NCI-H82 (cell line): ENCODE measurements at regions not wholly inside any gene's neighbourhood (a gene's known extent, or its start where the extent isn't known, plus 50 kb on each side); places are given as distances from the start of the nearest gene placed in this dataset.
"Not testable (repeated sequence)": the region's sequence is repeated elsewhere in the genome, so short reads cannot be mapped to it uniquely, and the experiment has no call there.

Source experiments
- DNase-seq: peaks from one replicate; lab custom pipeline; 2025; lab: John Stamatoyannopoulos, UW

DNA sequence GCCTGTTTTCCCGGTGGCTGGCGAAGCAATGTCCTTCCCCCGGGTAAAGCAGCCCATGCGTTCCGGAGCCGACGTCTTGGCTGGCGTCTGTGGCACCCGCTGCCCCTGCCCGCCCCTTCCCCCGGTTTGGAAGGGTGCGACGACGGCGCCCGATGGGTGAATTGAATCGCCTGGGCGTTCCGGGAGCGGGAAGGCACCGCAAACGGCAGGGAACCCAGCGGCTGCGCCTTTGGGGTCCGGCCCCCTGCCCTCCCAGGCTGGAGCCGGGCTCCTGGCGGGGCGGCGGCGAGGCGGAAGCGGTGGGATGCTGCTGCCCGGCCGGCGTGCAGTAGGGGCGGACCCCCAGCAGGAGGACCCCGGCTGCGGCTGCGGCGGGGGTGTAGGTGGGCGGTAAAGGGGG is 123.6 kb upstream of the RHOU start:
- not testable (repeated sequence) for DNase-seq

DNA sequence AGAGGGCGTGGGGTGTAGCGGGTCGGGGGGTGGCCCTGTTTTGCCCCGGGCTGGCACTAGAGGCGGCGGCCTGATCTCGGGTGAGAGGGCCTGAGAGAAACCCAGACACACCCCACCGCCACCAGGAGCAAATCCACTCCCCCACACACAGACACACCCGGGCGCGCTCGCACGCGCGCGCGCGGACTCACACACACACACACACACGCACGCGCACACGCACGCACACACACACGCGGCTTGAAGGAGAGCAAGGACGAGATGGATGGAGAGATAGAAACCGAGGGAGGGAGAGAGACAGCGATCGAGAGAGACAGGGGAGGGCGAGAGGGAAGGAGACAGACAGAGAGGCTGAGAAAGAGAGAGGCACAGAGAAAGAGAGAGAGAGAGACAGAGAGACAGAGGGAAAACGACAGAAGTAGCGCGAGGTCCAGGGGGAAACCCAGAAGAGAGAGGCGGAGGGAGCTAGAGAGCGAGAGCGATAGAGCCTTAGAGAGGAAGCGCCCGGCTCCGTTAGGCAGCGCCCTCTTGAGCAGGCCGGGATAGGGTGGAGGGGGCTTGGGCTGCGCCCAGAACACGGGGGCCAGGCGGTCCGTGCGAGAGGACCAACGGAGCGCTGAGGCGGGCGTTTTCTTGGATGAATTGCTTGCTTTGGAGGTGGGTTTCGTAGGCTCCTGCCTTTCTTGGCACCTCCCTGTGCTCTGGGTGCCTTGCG is 113.1 kb upstream of the RHOU start:
- not testable (repeated sequence) for DNase-seq

DNA sequence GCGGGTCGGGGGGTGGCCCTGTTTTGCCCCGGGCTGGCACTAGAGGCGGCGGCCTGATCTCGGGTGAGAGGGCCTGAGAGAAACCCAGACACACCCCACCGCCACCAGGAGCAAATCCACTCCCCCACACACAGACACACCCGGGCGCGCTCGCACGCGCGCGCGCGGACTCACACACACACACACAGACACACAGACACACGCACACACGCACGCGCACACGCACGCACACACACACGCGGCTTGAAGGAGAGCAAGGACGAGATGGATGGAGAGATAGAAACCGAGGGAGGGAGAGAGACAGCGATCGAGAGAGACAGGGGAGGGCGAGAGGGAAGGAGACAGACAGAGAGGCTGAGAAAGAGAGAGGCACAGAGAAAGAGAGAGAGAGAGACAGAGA is 108.8 kb upstream of the RHOU start:
- not testable (repeated sequence) for DNase-seq

DNA sequence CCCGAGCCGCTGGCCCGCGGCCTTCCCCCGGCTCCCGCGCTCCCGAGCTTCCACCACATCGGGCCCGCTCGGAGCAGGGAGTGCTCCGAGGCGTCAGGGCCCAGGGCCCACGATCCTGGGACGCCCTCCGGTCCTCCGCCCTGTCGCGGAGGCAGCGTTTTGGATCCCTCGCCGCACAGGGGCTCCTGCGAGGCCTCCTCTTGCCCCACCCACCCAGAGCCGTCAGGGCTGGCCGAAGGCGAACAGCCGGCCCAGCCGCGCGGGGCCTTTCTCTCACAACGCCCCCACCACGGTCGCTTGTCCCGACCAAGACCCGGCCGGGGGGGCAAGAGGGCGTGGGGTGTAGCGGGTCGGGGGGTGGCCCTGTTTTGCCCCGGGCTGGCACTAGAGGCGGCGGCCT is 102.4 kb upstream of the RHOU start:
- not testable (repeated sequence) for DNase-seq

DNA sequence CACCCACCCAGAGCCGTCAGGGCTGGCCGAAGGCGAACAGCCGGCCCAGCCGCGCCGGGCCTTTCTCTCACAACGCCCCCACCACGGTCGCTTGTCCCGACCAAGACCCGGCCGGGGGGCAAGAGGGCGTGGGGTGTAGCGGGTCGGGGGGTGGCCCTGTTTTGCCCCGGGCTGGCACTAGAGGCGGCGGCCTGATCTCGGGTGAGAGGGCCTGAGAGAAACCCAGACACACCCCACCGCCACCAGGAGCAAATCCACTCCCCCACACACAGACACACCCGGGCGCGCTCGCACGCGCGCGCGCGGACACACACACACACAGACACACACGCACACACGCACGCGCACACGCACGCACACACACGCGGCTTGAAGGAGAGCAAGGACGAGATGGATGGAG is 100.0 kb upstream of the RHOU start:
- DNase-seq = not testable (repeated sequence)

DNA sequence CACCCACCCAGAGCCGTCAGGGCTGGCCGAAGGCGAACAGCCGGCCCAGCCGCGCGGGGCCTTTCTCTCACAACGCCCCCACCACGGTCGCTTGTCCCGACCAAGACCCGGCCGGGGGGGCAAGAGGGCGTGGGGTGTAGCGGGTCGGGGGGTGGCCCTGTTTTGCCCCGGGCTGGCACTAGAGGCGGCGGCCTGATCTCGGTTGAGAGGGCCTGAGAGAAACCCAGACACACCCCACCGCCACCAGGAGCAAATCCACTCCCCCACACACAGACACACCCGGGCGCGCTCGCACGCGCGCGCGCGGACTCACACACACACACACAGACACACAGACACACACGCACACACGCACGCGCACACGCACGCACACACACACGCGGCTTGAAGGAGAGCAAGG is 97.8 kb upstream of the RHOU start:
- not testable (repeated sequence) for DNase-seq

DNA sequence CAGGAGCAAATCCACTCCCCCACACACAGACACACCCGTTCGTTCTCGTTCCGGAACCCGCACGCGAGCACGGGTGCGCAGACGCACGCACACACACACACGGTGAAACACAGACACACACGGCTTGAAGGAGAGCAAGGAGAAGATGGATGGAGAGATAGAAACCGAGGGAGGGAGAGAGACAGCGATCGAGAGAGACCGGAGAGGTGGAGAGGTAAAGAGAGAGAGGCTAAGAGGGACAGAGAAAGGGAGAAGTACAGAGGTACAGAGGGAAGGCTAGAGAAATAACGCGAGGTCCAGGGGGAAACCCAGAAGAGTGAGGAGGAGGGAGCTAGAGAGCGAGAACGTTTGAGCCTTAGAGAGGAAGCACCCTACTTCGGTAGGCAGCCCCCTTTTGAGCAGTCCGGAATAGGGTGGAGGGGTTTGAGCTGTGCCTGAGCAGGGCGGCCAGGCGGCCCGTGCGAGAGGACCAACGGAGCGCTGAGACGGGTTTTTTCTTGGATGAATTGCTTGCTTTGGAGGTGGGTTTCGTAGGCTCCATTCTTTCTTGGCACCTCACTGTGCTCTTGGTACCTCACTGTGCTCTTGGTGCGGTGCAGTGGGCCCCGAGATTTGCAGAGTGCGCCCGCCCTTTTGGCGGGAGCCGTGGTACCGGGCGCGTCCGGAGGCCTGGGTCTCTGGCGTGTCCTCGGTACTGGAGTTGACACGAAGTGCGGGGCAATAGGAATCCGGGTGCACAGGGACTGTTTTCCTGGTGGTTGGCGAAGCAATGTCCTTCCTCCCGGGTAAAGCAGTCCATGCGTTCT is 88.4 kb upstream of the RHOU start:
- DNase-seq = peak; percentile 74

DNA sequence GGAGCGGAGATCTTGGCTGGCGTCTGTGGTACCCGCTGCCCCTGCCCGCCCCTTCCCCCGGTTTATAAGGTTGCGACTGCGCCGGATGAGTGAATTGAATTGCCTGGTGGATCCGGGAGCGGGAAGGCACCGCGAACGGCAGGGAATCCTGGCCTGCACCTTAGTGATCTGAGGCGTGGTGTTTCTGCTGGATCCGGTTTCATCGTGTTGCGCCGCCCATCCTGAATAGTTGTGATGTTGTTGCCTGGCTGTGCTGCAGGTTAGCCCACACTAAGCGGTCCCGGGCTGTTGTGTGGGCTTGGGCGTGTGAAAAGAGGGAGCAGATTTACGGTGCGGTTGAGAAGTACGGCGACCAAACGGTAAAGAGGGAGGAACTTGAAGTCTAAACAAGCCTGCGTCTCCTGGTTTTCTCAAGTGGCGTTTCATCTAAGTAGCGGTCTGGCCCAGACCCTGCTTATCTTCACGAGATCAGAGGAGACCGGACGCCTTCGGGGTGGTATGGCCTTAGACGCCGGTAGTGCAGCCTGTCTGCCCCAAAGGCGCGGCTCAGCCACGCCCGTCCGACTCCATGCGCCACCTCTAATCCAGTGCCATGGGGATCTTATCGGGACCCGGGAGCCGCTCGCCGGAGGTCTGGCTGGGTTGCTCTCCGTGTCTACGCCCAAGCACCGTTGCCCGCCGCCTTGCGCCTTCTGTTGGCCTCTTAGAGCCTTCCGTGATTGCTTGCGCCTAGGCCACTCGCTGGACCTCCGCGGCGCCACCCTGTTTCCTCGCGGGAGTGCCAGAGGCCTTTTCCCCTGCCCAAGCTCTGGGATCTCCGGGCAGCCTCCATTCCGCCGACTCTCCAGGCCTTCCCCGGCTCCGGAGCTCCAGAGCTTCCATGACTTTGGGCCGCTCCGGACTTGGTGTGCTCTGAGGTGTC is 87.5 kb upstream of the RHOU start:
- peak; percentile 85 for DNase-seq

DNA sequence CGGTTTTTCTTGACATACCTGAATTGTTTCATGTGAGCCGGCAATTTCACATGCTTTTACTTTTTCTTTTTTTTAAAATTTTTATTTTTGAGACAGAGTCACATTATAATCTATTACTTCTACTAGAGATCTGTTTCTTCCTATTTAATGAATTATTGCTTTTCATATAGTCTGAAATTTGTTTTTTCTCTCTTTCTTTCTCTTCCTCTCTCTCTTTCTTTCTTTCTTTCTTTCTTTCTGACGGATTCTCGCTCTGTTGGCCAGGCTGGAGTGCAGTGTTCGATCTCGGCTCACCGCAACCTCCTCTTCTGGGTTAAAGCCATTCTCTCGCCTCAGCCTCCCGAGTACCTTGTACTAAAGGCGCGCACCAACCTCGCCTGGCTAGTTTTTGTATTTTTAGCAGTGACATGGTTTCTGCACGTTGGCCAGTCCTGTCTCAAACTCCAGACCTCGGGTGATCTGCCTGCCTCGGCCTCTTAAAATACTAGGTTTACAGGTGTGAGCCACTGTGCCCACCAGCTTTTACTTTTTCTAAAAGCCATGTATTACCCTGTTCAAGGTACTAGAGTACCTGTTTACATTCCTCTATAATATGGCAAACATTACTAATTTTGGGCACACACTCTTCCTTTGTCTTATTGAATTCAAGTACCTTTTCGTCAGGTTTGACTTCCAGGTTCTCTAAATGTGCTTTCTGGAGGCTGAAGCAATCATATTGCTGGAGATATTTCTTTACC is 86.5 kb upstream of the RHOU start:
- DNase-seq = no peak

DNA sequence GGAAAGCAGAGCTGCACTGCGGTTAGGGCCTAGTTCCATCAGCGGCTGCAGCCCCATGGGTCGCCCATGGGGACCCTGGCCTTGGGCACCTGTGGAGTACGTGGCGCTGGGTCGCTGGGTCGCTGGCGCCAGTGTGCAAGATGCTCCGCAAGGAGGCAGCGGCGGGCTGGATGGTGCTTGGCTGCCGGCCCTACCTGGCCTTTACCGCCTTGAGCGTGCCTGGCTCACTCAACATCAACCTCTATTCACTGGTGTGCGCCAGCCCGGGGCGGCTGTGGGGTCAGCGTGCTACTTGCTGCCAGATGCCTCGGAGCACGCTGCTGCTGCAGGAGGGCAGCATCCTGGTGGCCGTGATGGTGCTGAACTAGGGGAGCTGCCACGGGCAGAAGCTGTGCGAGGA is 85.1 kb upstream of the RHOU start:
- no peak for DNase-seq

DNA sequence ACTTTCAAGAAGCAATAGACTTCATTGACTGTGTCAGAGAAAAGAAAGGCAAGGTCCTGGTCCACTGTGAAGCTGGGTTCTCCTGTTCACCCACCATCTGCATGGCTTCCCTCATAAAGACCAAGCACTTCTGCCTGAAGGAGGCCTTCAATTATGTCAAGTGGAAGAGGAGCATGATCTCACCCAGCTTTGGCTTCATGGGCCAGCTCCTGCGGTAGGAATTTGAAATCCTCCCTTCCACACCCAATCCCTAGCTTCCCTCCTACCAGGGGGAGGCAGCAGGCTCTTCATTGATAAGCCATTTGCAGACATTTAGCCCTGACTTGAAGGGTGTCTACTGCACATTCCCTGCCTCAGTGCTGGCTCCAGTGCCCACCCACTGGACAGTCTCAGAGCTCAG is 84.3 kb upstream of the RHOU start:
- DNase-seq = no peak

DNA sequence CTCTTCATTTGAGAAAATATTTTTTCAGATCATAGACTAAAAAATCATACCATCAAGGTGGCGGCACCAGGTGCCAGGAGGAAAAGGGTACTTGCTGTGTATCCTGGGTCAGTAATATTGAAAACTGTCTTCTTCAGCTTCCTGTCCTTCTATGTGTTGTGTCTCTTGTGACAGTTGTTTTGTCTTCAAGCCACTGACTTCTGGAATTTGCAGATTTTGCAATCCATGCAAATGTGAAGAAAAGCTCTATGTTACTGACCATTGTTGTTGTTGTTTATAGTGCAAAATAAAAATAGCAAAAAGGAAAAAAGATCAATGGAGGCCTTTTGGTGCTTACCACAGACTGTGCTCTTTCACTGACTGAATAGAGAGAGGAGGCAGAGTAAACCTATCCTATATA is 83.2 kb upstream of the RHOU start:
- no peak for DNase-seq

DNA sequence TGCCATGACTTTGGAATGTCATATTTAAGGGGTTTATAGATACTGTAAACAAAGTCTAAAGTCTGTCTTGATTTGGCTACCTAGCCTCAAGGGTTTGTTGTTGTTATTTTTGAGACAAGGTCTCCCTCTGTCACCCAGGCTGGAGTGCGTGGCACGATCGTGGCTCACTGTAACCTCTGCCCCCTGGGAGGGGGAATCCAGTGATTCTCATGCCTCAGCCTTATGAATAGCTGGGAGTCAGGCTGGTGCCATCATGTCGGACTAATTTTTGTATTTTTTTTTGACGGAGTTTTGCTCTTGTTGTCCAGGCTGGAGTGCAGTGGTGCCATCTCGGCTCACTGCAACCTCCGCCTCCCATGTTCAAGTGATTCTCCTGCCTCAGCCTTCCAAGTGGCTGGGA is 82.2 kb upstream of the RHOU start:
- not testable (repeated sequence) for DNase-seq

DNA sequence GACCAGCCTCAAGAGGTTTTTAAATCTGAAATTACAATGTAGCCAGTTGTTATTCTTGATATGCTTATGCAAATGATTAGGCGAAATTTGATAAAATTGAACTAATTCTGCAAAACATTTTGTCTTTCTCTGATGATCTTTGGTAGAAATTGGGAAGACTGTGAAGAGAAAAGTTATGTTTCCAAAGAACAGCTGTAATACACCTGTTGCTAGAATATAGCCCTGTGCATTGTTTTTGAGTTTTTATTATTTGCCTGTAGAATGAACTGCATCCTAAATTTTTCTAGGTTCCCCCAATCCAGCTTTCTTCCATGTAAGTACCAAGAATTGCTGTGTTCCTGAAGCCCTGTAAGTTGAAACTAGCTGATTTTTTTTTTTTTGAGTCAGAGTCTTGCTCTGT is 81.5 kb upstream of the RHOU start:
- DNase-seq = no peak

DNA sequence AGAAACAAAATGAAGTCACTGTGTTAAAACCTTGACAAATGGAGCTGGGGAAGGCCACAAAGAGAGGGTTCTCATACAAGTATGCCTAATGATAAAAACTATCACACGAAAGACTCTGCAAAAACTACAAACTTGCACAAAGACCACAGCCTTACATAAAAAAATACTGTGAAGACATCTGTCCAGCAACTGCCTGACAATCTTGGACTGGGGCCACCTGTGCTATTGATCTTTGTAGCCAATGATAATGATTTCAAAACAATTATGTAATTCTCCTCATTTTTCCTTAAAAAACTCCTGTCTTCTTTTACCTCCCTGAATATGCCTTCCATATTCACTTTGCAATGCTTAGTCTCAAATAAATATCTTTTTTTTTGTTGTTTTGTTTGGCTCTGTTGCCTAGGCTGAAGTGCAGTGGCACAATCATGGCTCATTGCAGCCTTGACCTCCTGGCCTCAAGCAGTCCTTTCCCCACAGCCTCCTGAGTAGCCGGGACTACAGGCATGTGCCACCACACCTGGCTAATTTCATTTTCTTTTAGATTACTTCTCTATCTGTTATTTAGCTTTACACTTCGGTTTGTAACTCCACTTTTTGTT is 79.4 kb upstream of the RHOU start:
- no peak for DNase-seq

DNA sequence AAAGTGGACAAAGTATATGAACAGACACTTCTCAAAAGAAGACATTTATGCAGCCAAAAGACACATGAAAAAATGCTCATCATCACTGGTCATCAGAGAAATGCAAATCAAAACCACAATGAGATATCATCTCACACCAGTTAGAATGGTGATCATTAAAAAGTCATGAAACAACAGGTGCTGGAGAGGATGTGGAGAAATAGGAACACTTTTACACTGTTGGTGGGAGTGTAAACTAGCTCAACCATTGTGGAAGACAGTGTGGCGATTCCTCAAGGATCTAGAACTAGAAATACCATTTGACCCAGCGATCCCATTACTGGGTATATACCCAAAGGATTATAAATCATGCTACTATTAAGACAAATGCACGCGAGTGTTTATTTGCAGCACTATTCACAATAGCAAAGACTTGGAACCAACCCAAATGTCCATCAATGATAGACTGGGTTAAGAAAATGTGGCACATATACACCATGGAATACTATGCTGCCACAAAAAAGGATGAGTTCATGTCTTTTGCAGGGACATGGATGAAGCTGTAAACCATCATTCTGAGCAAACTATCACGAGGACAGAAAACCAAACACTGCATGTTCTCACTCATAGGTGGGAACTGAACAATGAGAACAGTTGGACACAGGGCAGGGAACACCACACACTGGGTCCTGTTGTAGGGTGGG is 73.1 kb upstream of the RHOU start:
- not testable (repeated sequence) for DNase-seq

DNA sequence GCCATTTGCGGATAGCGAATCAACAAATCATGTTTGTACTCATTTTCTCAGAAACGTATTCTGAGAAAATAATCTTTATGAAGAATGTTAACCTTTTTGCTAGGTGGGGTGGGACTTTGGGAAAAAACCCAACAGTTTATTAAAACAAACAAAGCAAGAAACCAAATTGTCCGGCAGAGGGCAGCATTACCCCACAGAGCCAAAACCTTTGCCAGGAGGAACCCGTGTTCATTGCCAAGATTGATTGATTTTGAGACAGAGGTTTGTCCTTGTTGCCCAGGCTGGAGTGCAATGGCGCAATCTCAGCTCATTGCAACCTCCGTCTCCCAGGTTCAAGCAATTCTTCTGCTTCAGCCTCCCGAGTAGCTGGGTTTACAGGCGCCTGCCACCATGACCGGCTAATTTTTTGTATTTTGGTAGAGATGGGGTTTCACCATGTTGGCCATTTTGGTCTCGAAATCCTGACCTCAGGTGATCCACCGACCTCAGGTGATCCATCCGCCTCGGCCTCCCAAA is 70.8 kb upstream of the RHOU start:
- DNase-seq = peak; percentile 94

DNA sequence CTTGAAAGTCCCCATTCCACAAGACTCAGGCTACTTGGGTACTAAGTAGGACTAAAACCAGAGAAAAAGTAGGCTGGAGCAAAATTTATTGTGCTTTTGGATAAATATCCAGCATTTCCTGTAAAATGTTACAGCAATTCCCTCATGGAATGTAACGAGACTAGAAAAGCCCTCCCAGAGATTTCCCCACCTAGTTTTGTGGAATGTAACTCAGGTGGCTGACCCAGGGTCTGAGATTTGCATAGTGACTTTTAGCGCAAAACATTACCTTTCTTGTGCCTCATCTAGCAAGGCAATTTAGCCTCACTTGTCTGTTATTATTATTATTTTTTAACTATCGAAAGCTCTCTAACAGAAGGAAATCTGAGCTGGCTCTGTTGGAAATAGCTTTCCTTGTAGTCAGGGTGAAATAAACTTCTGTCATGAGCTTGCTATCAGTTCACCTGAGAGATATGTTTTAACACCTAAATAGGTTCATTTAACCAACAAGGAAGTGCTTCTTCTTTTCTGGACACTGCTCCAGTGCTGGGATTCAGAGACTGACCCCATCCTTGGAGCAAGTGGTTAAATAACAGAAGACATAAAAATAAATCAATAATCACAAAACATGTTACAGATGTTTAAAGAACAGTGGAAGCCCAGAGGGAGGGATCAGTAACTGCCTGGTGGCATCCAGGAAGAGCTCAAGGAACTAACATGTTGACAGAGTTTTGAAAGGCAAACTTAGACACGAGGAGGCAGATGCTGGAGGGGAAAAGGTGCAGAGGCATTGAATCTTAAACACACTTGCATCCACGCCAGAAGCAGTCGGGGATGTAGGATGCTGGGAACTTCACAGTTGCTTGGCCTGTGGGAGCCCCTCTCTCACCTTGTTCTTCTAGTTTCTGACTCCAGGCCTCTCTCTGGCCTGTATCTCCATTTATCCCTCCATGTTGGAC is 68.3 kb upstream of the RHOU start:
- no peak for DNase-seq

DNA sequence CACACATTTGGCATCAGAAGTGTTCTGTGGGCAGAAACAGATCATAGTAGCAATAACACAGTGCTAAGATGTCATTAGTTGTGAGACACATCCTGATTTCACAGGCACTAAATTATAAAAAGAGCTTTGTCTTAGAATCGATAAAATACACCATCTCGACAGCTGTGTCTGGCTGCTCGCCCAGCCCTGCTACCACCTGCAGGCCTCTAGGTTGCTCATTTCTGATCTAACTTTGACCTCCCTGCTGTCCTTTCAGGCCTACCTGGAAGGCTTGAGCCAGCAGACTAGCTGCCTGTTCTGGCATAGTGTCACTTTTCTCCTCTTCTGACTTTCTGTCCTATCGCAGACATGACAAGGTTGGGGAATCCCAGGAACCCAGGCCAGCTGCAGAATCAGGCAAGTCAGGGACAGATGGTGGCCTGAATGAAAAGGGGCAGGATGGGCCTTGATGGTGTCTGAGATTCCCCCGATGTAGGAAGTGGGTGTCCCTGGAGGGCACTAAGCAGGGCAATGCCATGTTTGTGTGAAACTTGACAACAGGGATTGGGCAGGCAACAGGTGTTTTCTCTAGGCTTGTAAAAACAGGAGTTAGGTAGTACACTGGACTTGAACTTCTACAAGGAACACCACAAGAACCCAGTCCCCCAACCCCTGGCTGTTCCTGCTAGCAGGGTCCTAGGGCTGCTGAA is 66.6 kb upstream of the RHOU start:
- no peak for DNase-seq
